ENCODE measurements at regions not wholly inside any gene's neighbourhood (a gene's known extent, or its start where the extent isn't known, plus 50 kb on each side); places are given as distances from the start of the nearest gene placed in this dataset.

GRCh38 chr6:71236926-71237434 lies 51.6 kb upstream of the OGFRL1 start:
- Mint-ChIP-seq H3K27me3 (peaks cover 0 to 12% (median 0%) of the 10 kb centered on the region in 3 donors), H3K9me3 (peaks cover 0 to 3% (median 0%) of the 10 kb centered on the region in 7 donors), H3K4me3 (no peak overlapping the region), H3K36me3 (no peaks in the 10 kb centered on the region), H3K27ac (no peak overlapping the region), H3K4me1 (peaks cover 18 to 24% (median 18%) of the 10 kb centered on the region in 3 donors)
- ATAC-seq (ENCODE audit: low read depth in 2 of 2) (no peak), DNase-seq (no peak)

DNA sequence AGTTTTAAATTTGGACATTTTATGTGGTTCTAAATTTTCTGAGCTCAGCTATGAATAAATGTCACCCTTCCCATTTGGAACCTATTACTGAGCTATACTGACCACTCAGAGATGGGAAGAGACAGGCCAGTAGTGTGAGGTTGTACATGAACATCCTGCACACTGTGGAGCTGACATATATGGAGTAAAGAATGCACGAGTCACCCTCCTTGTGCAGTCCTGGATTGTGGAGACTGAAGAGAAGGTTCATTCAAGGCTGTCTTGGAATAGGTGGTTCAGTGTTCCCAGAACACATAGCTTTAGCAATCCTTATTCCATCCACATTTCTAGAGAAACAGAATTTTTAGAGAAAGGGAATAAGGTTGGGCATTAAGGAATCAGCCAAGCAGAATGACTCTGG lies 50.3 kb upstream of the OGFRL1 start:
- no peak for ATAC-seq (ENCODE audit: low read depth in 2 of 2)
- H3K4me1 Mint-ChIP-seq = peaks cover 8 to 17% (median 8%) of the 10 kb centered on the region in 3 donors
- H3K4me3 Mint-ChIP-seq = peak overlapping the region in 1 of 8 donors; percentile 38
- no peaks in the 10 kb centered on the region for H3K36me3 Mint-ChIP-seq
- peaks cover 0 to 8% (median 3%) of the 10 kb centered on the region in 7 donors for H3K9me3 Mint-ChIP-seq
- no peak for DNase-seq
- peaks cover 0 to 12% (median 0%) of the 10 kb centered on the region in 3 donors for H3K27me3 Mint-ChIP-seq
- H3K27ac Mint-ChIP-seq = no peak overlapping the region

Measured in naive B cell (primary cell).